Suprapubic skin (tissue), 4 donors: ENCODE measurements at regions not wholly inside any gene's neighbourhood (a gene's known extent, or its start where the extent isn't known, plus 50 kb on each side); places are given as distances from the start of the nearest gene placed in this dataset.

ENCODE experiments used
- DNase-seq, 2 donors: peaks; one replicate each; pipeline ENCODE4 v3.0.0-alpha.2; 2019; ENCODE audit warnings: low spot score in 2 of 2
- H3K27ac ChIP-seq: fragments of 200-600 bp; sonication (generic); one replicate; pipeline ENCODE4 v1.5.1; 2019
- H3K27me3 ChIP-seq: fragments of 200-600 bp; sonication (generic); one replicate; pipeline ENCODE4 v1.5.1; 2019
- H3K36me3 ChIP-seq: fragments of 200-600 bp; sonication (generic); one replicate; pipeline ENCODE4 v1.5.1; 2019
- H3K4me1 ChIP-seq: fragments of 200-600 bp; sonication (generic); one replicate; pipeline ENCODE4 v1.5.1; 2019
- H3K4me3 ChIP-seq: fragments of 200-600 bp; sonication (generic); one replicate; pipeline ENCODE4 v1.5.1; 2019; ENCODE audit warnings: mild to moderate bottlenecking
- H3K9me3 ChIP-seq: fragments of 200-600 bp; sonication (generic); one replicate; pipeline ENCODE4 v1.5.1; 2019
- EP300 ChIP-seq: sonication (generic); formaldehyde crosslinking; IDR thresholded peaks from one replicate; pipeline ENCODE4 v1.6.1; 2017; ENCODE audit warnings: antibody characterized with exemption
- POLR2A ChIP-seq, 2 donors: fragments of 450-650 bp; IDR thresholded peaks; one replicate each; pipeline ENCODE4 v1.6.1; 2017; ENCODE audit warnings: antibody characterized with exemption in 2 of 2, mild to moderate bottlenecking in 2 of 2, moderate library complexity in 2 of 2
- POLR2AphosphoS5 ChIP-seq, 3 donors: sonication (generic); formaldehyde crosslinking; IDR thresholded peaks; one replicate each; pipeline ENCODE4 v1.6.1; 2017; ENCODE audit warnings: antibody characterized with exemption in 3 of 3
- WGBS: methylation state at CpG from one replicate; pipeline ENCODE4 v1.1.5; 2018; 5-methylcytosine and 5-hydroxymethylcytosine counted together
- TF ChIP-seq, protein P1 (sequence below), 2 donors: fragments of 200-600 bp in 1 of 2; fragments of 450-650 bp in 1 of 2; sonication (generic) in 1 of 2; IDR thresholded peaks; one replicate each; pipeline ENCODE4 v1.5.1; 2016 to 2019; ENCODE audit warnings: antibody characterized with exemption in 2 of 2, mild to moderate bottlenecking in 1 of 2, moderate library complexity in 1 of 2

DNA sequence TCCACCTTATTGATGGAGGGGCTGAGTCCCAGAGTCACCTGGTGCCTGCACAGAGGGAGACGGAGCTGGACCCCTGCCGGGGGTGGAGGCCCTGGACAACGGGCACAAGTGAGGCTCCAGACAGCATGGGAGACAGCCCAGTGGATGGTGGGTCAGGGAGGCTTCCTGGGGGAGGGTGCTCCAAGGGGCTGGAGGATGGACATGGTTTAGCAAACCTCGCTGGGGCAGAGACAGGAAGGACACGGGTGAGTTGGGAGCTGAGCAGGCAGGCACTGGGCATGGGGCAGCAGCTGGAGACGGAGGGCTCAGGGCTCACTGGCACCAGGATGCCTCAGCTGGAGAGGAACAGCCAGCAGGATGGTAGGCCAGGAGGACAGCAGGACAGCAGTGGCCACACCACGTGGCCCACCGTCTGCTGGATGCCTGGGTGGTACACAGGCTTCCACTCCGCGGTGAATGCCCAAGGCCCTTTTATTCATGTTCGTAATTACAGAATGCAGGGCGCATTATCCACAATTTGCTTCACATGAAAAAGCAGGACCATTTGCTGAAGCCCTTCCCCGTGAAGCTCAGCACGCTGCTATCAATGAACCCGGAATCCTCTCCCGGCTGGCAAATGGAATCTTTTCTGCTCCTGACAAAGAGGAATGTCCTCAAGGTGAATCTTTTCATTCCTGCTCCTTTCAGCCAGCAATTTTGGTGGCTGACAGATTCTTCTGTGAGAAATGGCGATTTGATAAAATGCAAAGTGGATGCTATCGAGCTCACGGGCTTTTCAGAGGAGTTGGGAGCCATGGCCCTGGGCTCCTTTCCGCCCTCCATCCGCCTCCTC lies 138.1 kb upstream of the C14orf180 start:
- Histone ChIP-seq H3K4me3 (no peak overlapping the region), H3K36me3 (no peaks in the 10 kb centered on the region), H3K27me3 (peaks cover 6% of the 10 kb centered on the region), H3K4me1 (peaks cover 7% of the 10 kb centered on the region), H3K27ac (no peak overlapping the region), H3K9me3 (no peaks in the 10 kb centered on the region)
- DNase-seq, result peak; percentile 49 to 78
- WGBS, result 85% methylated on average over 20 of the region's 21 CpGs
- TF ChIP-seq, protein P1, sequence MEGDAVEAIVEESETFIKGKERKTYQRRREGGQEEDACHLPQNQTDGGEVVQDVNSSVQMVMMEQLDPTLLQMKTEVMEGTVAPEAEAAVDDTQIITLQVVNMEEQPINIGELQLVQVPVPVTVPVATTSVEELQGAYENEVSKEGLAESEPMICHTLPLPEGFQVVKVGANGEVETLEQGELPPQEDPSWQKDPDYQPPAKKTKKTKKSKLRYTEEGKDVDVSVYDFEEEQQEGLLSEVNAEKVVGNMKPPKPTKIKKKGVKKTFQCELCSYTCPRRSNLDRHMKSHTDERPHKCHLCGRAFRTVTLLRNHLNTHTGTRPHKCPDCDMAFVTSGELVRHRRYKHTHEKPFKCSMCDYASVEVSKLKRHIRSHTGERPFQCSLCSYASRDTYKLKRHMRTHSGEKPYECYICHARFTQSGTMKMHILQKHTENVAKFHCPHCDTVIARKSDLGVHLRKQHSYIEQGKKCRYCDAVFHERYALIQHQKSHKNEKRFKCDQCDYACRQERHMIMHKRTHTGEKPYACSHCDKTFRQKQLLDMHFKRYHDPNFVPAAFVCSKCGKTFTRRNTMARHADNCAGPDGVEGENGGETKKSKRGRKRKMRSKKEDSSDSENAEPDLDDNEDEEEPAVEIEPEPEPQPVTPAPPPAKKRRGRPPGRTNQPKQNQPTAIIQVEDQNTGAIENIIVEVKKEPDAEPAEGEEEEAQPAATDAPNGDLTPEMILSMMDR (IDR thresholded peaks at IDR 0.05), result no peak
- TF ChIP-seq EP300 (no peak), POLR2A (IDR thresholded peaks at IDR 0.05) (no peak), POLR2AphosphoS5 (IDR thresholded peaks at IDR 0.05) (no peak)

DNA sequence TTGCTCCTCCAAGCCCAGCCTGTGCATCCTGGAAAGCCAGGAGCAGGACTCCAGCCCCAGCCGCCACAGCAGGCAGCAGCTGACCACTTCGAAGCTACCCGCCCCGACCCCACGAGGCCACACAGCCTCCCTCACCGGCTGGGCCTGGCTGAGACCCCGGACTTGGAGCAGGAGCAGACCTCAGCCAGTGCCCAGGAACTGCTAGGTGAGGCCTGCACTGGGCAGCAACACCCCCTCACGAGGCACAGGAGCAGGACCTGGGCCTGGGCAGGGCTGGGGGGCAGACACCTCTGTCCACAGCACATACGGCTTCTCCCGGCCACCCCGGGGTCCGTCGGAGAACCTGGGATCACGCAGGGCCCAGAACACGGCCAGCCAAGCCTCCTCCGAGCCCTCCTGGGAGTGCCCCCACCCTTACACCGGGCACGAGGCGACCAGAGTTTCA lies 137.4 kb upstream of the C14orf180 start:
- TF ChIP-seq POLR2A (IDR thresholded peaks at IDR 0.05) (no peak), POLR2AphosphoS5 (IDR thresholded peaks at IDR 0.05) (no peak), EP300 (no peak)
- TF ChIP-seq, protein P1 (IDR thresholded peaks at IDR 0.05), result no peak
- H3K9me3 ChIP-seq, result no peaks in the 10 kb centered on the region
- peaks cover 5% of the 10 kb centered on the region for H3K4me1 ChIP-seq
- H3K36me3 ChIP-seq, result no peaks in the 10 kb centered on the region
- DNase-seq, result peak; percentile 55 to 72
- H3K27ac ChIP-seq, result no peak overlapping the region
- 83% methylated on average over 10 of the region's 19 CpGs for WGBS
- no peak overlapping the region for H3K4me3 ChIP-seq
- H3K27me3 ChIP-seq, result peaks cover 13% of the 10 kb centered on the region

DNA sequence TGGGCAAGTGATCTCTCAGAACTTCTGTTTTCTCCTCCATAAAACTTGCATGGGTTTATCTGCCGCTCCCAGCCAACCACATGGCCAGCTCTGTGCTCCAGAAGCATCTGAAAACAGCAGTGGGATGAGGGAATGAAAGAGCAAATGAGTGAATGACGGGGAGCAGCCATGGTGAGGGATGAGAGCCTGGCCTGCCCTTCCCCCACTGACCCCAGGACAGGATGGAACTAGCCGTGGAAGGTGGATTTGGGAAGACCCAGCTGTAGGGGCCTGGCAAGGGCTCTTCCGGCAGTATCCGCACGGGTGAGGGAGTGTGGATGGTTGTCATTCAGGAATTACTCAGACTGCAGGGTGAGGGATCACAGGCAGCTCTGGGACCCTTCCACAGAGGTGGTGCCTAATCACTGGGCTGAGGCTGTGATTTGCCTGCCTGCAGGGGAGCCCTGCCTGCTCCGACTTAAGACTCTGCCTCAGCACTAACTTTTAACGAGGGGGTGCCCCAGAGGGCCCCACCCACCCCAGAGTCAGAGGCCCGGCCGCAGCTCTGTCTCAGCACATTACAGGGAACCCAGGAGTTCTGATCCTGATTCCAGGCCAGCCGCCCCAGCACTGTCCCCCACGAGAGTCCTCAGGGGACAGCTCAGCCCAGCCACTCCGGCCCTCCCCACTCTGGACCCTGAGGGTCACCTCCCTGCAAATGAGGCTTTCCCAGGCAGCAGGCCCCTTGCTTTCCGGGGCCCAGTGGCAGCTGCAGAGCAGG lies 136.8 kb upstream of the C14orf180 start:
- TF ChIP-seq EP300 (no peak), POLR2AphosphoS5 (IDR thresholded peaks at IDR 0.05) (no peak), POLR2A (IDR thresholded peaks at IDR 0.05) (no peak)
- TF ChIP-seq, protein P1 (IDR thresholded peaks at IDR 0.05), result no peak

DNA sequence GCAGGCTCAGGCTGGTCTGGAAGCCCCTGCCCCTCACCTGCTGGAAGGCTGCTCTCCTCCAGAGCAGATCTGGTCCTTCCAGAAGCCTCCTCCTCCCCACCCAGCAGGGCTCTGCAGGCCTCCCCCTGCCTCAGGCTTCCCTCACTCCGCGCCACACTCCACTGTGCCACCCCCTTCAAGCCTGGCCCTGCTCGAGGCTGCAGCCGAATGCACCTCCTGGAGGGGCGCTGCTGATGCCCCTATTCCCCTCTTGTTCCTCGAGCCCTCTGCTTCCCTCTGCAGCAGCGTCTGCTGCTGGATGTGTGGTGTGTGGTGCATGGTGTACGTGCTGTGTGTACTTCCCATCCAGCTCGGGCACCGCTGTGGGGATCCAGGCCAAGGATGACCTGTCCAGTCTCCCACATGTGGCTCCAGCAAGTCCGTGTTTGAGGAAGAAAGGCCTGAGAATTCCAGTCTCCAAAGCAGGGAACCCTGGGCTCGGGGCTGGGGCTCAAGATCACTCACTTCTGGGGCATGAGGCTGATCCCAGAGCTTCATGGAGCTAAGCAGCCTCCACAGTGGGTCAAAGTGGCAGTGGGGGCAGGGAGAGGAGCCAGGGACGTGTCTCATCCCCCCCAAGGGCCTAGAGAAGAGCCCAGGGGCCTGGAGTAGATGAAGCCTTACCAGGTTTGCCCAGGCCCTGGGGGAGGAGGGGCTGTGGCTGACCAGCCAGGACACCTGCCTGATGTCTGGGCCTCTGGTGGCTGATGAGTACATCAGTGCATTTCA lies 136.0 kb upstream of the C14orf180 start:
- DNase-seq, result peak; percentile 38 to 76
- no peaks in the 10 kb centered on the region for H3K36me3 ChIP-seq
- TF ChIP-seq, protein P1 (IDR thresholded peaks at IDR 0.05), result no peak
- no peak for TF ChIP-seq POLR2A (IDR thresholded peaks at IDR 0.05)
- no peak for TF ChIP-seq POLR2AphosphoS5 (IDR thresholded peaks at IDR 0.05)
- no peak for TF ChIP-seq EP300
- 66% methylated on average over 7 of the region's 13 CpGs for WGBS
- H3K27ac ChIP-seq, result no peak overlapping the region
- no peak overlapping the region for H3K4me3 ChIP-seq
- peaks cover 13% of the 10 kb centered on the region for H3K27me3 ChIP-seq
- H3K4me1 ChIP-seq, result no peaks in the 10 kb centered on the region
- no peaks in the 10 kb centered on the region for H3K9me3 ChIP-seq

More for the DNA sequence above, 136.8 kb upstream of the C14orf180 start:
- DNase-seq, result peak; percentile 47 to 78
- Histone ChIP-seq H3K4me1 (no peaks in the 10 kb centered on the region), H3K27ac (no peak overlapping the region), H3K4me3 (no peak overlapping the region), H3K27me3 (peaks cover 13% of the 10 kb centered on the region), H3K36me3 (no peaks in the 10 kb centered on the region), H3K9me3 (no peaks in the 10 kb centered on the region)
- WGBS, result 63% methylated on average over 13 of the region's 14 CpGs
